CD4-positive, alpha-beta T cell (primary cell): ENCODE measurements at regions not wholly inside any gene's neighbourhood (a gene's known extent, or its start where the extent isn't known, plus 50 kb on each side); places are given as distances from the start of the nearest gene placed in this dataset.

Experiments used
- ATAC-seq: fragments of 200-7000 bp; cut with Tn5 transposase; one replicate; pipeline ENCODE4 v1.10.0; 2022; ENCODE audit warnings: mild to moderate bottlenecking; ENCODE audit not compliant: poor library complexity
- CTCF ChIA-PET: fragments of 350-600 bp; sonication (Branson Sonifier 250); formaldehyde crosslinking; loops from one replicate; lab custom pipeline; 2021; ENCODE audit warnings: antibody characterized with exemption, inconsistent platforms; lab: Charles Lee
- POLR2A ChIA-PET: fragments of 350-600 bp; sonication (Branson Sonifier 250); formaldehyde crosslinking; loops from one replicate; lab custom pipeline; 2021; ENCODE audit warnings: antibody characterized with exemption, inconsistent platforms; lab: Charles Lee
- DNase-seq, 14 experiments: peaks; one replicate each; pipeline ENCODE4 v3.0.0-alpha.2; 2013 to 2020; ENCODE audit warnings: mixed read lengths in 2 of 14
- H3K27ac ChIP-seq, 2 donors: one replicate each; pipeline versions ENCODE4 v1.5.1 to v1.7.0; 2013; ENCODE audit warnings: low read length in 2 of 2, low read depth in 1 of 2, mild to moderate bottlenecking in 1 of 2
- H3K27me3 ChIP-seq, 2 experiments: 1 replicate in 1 of 2; 2 replicates in 1 of 2; pipeline versions ENCODE4 v1.6.1 to v1.7.0; 2013; ENCODE audit warnings: low read length in 2 of 2, control low read depth in 1 of 2, mild to moderate bottlenecking in 1 of 2, moderate library complexity in 1 of 2; ENCODE audit not compliant: insufficient read depth in 2 of 2, control insufficient read depth in 1 of 2
- H3K36me3 ChIP-seq: one replicate; pipeline ENCODE4 v1.6.1; 2013; ENCODE audit warnings: low read length, control low read depth; ENCODE audit not compliant: insufficient read depth
- H3K4me1 ChIP-seq: one replicate; pipeline ENCODE4 v1.6.1; 2013; ENCODE audit warnings: low read length, control low read depth; ENCODE audit not compliant: insufficient read depth
- H3K4me3 ChIP-seq: one replicate; pipeline ENCODE4 v1.5.1; 2013; ENCODE audit warnings: mild to moderate bottlenecking, low read length, moderate library complexity
- H3K9me3 ChIP-seq, 2 experiments: 1 replicate in 1 of 2; 2 replicates in 1 of 2; pipeline versions ENCODE4 v1.6.1 to v1.7.0; 2013; ENCODE audit warnings: low read length in 2 of 2, mild to moderate bottlenecking in 2 of 2, control low read depth in 1 of 2, moderate library complexity in 1 of 2; ENCODE audit not compliant: control insufficient read depth in 1 of 2, insufficient read depth in 1 of 2
- H3K27ac Mint-ChIP-seq: one replicate; pipeline ENCODE4 v1.8.0; 2020; ENCODE audit warnings: mixed read lengths
- H3K27me3 Mint-ChIP-seq: one replicate; pipeline ENCODE4 v1.8.0; 2021; ENCODE audit warnings: mixed read lengths
- H3K36me3 Mint-ChIP-seq: one replicate; pipeline ENCODE4 v1.8.0; 2021; ENCODE audit warnings: low read depth, mixed read lengths
- H3K4me1 Mint-ChIP-seq: one replicate; pipeline ENCODE4 v1.8.0; 2021; ENCODE audit warnings: low read depth, mixed read lengths
- H3K4me3 Mint-ChIP-seq: one replicate; pipeline ENCODE4 v1.8.0; 2020; ENCODE audit warnings: mild to moderate bottlenecking, mixed read lengths
- H3K9me3 Mint-ChIP-seq: one replicate; pipeline ENCODE4 v1.8.0; 2020; ENCODE audit warnings: mixed read lengths
- CTCF ChIP-seq: fragments of 200-600 bp; IDR thresholded peaks from one replicate; pipeline ENCODE4 v1.8.0; 2022; ENCODE audit warnings: antibody characterized with exemption, mild to moderate bottlenecking
- intact Hi-C, 2 experiments: fragments of 100-400 bp; cut with DNase I in 1 of 2; cut with micrococcal nuclease in 1 of 2; formaldehyde crosslinking; loops; one replicate each; pipeline versions ENCODE4 v1.15.1 to v1.9.0; 2023 to 2025; cut with DNase I, micrococcal nuclease

GRCh38 chr9:96163712-96164111, 138.3 kb downstream of the HSD17B3 start:
- H3K36me3 ChIP-seq = no peaks in the 10 kb centered on the region
- Mint-ChIP-seq H3K4me1 (no peaks in the 10 kb centered on the region), H3K9me3 (peaks cover 2% of the 10 kb centered on the region), H3K27ac (no peak overlapping the region), H3K4me3 (no peak overlapping the region), H3K36me3 (no peaks in the 10 kb centered on the region), H3K27me3 (no peaks in the 10 kb centered on the region)
- H3K4me1 ChIP-seq = no peaks in the 10 kb centered on the region
- ChIA-PET CTCF (no interaction called here), POLR2A (no interaction called here)
- ATAC-seq (no peak), DNase-seq (no peak)
- intact Hi-C loops = no loop called here
- peaks cover 0 to 22% of the 10 kb centered on the region in 2 experiments for H3K9me3 ChIP-seq
- H3K27me3 ChIP-seq = no peaks in the 10 kb centered on the region
- TF ChIP-seq CTCF = no peak
- no peak overlapping the region for H3K27ac ChIP-seq
- H3K4me3 ChIP-seq = no peak overlapping the region

- Mint-ChIP-seq H3K4me3 (no peak overlapping the region), H3K27me3 (no peaks in the 10 kb centered on the region), H3K27ac (no peak overlapping the region), H3K9me3 (peaks cover 2% of the 10 kb centered on the region), H3K36me3 (no peaks in the 10 kb centered on the region), H3K4me1 (no peaks in the 10 kb centered on the region)
- no peaks in the 10 kb centered on the region for H3K36me3 ChIP-seq
- no peak overlapping the region for H3K4me3 ChIP-seq
- ATAC-seq (no peak), DNase-seq (no peak)
- no peak overlapping the region for H3K27ac ChIP-seq
- peaks cover 0 to 22% of the 10 kb centered on the region in 2 experiments for H3K9me3 ChIP-seq
- intact Hi-C loops = no loop called here
- H3K4me1 ChIP-seq = no peaks in the 10 kb centered on the region
- CTCF ChIA-PET = no interaction called here
- POLR2A ChIA-PET = no interaction called here
- H3K27me3 ChIP-seq = no peaks in the 10 kb centered on the region
- no peak for TF ChIP-seq CTCF
Observed at GRCh38 chr9:96163161-96163560, 138.8 kb downstream of the HSD17B3 start.

GRCh38 chr9:96161819-96162218, 140.2 kb downstream of the HSD17B3 start:
- Histone ChIP-seq H3K36me3 (no peaks in the 10 kb centered on the region), H3K27me3 (no peaks in the 10 kb centered on the region), H3K4me3 (no peak overlapping the region), H3K9me3 (peaks cover 0 to 18% of the 10 kb centered on the region in 2 experiments), H3K4me1 (no peaks in the 10 kb centered on the region), H3K27ac (no peak overlapping the region)
- ChIA-PET CTCF (no interaction called here), POLR2A (no interaction called here)
- no peak for ATAC-seq
- TF ChIP-seq CTCF = no peak
- intact Hi-C loops = no loop called here
- DNase-seq = no peak
- H3K4me3 Mint-ChIP-seq = no peak overlapping the region
- no peaks in the 10 kb centered on the region for H3K9me3 Mint-ChIP-seq
- peaks cover 8% of the 10 kb centered on the region for H3K4me1 Mint-ChIP-seq
- no peaks in the 10 kb centered on the region for H3K36me3 Mint-ChIP-seq
- peaks cover 4% of the 10 kb centered on the region for H3K27me3 Mint-ChIP-seq
- no peak overlapping the region for H3K27ac Mint-ChIP-seq
